Subcutaneous abdominal adipose tissue (tissue), 5 donors: ENCODE measurements at regions not wholly inside any gene's neighbourhood (a gene's known extent, or its start where the extent isn't known, plus 50 kb on each side); places are given as distances from the start of the nearest gene placed in this dataset.

ENCODE experiments used
- H3K27ac ChIP-seq: one replicate; pipeline ENCODE4 v1.7.0; 2013; ENCODE audit warnings: low read depth, mild to moderate bottlenecking, inconsistent platforms, low read length, moderate library complexity
- H3K27me3 ChIP-seq, 5 donors: one replicate each; pipeline ENCODE4 v1.7.0; 2013; ENCODE audit warnings: low read length in 5 of 5, inconsistent platforms in 1 of 5; ENCODE audit not compliant: control insufficient read depth in 5 of 5, insufficient read depth in 4 of 5
- H3K36me3 ChIP-seq, 5 donors: one replicate each; pipeline ENCODE4 v1.7.0; 2013; ENCODE audit warnings: low read length in 5 of 5; ENCODE audit not compliant: control insufficient read depth in 5 of 5, insufficient read depth in 5 of 5
- H3K4me1 ChIP-seq, 5 donors: one replicate each; pipeline ENCODE4 v1.7.0; 2013; ENCODE audit warnings: low read length in 5 of 5, mild to moderate bottlenecking in 3 of 5, moderate library complexity in 1 of 5; ENCODE audit not compliant: control insufficient read depth in 5 of 5, insufficient read depth in 5 of 5
- H3K4me3 ChIP-seq, 5 donors: one replicate each; pipeline ENCODE4 v1.7.0; 2013; ENCODE audit warnings: low read length in 5 of 5, low read depth in 1 of 5
- H3K9ac ChIP-seq, 5 donors: one replicate each; pipeline ENCODE4 v1.7.0; 2013; ENCODE audit warnings: low read length in 5 of 5, mild to moderate bottlenecking in 4 of 5, moderate library complexity in 3 of 5
- H3K9me3 ChIP-seq, 5 donors: one replicate each; pipeline ENCODE4 v1.7.0; 2013; ENCODE audit warnings: low read length in 5 of 5; ENCODE audit not compliant: control insufficient read depth in 5 of 5
- donor health status: healthy.
- donor health status: healthy.
- donor health status: healthy.
- donor health status: healthy.
- donor health status: healthy.

- no peaks in the 10 kb centered on the region for H3K36me3 ChIP-seq
- H3K27me3 ChIP-seq: no peaks in the 10 kb centered on the region
- H3K27ac ChIP-seq: no peak overlapping the region
- no peak overlapping the region for H3K9ac ChIP-seq
- peaks cover 0 to 19% (median 0%) of the 10 kb centered on the region in 5 donors for H3K9me3 ChIP-seq
- H3K4me1 ChIP-seq: no peaks in the 10 kb centered on the region
- no peak overlapping the region for H3K4me3 ChIP-seq
Measured at GRCh38 chr1:188359315-188359714, 1530.6 kb downstream of the PLA2G4A start.

- H3K9me3 ChIP-seq: peaks cover 0 to 3% (median 0%) of the 10 kb centered on the region in 5 donors
- H3K4me1 ChIP-seq: no peaks in the 10 kb centered on the region
- no peak overlapping the region for H3K9ac ChIP-seq
- H3K36me3 ChIP-seq: no peaks in the 10 kb centered on the region
- H3K27ac ChIP-seq: no peak overlapping the region
- H3K4me3 ChIP-seq: no peak overlapping the region
- H3K27me3 ChIP-seq: no peaks in the 10 kb centered on the region
Measured at GRCh38 chr1:188363943-188364342, 1535.2 kb downstream of the PLA2G4A start.

GRCh38 chr1:188364927-188365449, 1536.2 kb downstream of the PLA2G4A start:
- no peak overlapping the region for H3K27ac ChIP-seq
- H3K9ac ChIP-seq: no peak overlapping the region
- H3K36me3 ChIP-seq: no peaks in the 10 kb centered on the region
- H3K4me1 ChIP-seq: no peaks in the 10 kb centered on the region
- H3K4me3 ChIP-seq: no peak overlapping the region
- H3K27me3 ChIP-seq: no peaks in the 10 kb centered on the region
- no peaks in the 10 kb centered on the region for H3K9me3 ChIP-seq

- Histone ChIP-seq H3K27me3 (no peaks in the 10 kb centered on the region), H3K27ac (no peak overlapping the region), H3K36me3 (no peaks in the 10 kb centered on the region), H3K9ac (no peak overlapping the region), H3K4me3 (no peak overlapping the region), H3K9me3 (no peaks in the 10 kb centered on the region), H3K4me1 (no peaks in the 10 kb centered on the region)
Measured at GRCh38 chr1:188365874-188366273, 1537.1 kb downstream of the PLA2G4A start.

GRCh38 chr1:188367661-188368060, 1538.9 kb downstream of the PLA2G4A start:
- Histone ChIP-seq H3K36me3 (no peaks in the 10 kb centered on the region), H3K9me3 (no peaks in the 10 kb centered on the region), H3K27ac (no peak overlapping the region), H3K9ac (no peak overlapping the region), H3K4me1 (no peaks in the 10 kb centered on the region), H3K27me3 (no peaks in the 10 kb centered on the region), H3K4me3 (no peak overlapping the region)

- Histone ChIP-seq H3K27ac (no peak overlapping the region), H3K36me3 (no peaks in the 10 kb centered on the region), H3K9me3 (no peaks in the 10 kb centered on the region), H3K4me1 (no peaks in the 10 kb centered on the region), H3K9ac (no peak overlapping the region), H3K4me3 (no peak overlapping the region), H3K27me3 (no peaks in the 10 kb centered on the region)
Measured at GRCh38 chr1:188371295-188371806, 1542.6 kb downstream of the PLA2G4A start.

GRCh38 chr1:188372821-188373220, 1544.1 kb downstream of the PLA2G4A start:
- Histone ChIP-seq H3K4me1 (no peaks in the 10 kb centered on the region), H3K9me3 (no peaks in the 10 kb centered on the region), H3K9ac (no peak overlapping the region), H3K36me3 (no peaks in the 10 kb centered on the region), H3K27me3 (no peaks in the 10 kb centered on the region), H3K27ac (no peak overlapping the region), H3K4me3 (no peak overlapping the region)

GRCh38 chr1:188382851-188383250, 1554.1 kb downstream of the PLA2G4A start:
- Histone ChIP-seq H3K4me1 (no peaks in the 10 kb centered on the region), H3K9me3 (peaks cover 0 to 5% (median 0%) of the 10 kb centered on the region in 5 donors), H3K27ac (no peak overlapping the region), H3K4me3 (no peak overlapping the region), H3K27me3 (no peaks in the 10 kb centered on the region), H3K36me3 (no peaks in the 10 kb centered on the region), H3K9ac (no peak overlapping the region)

- H3K9me3 ChIP-seq: no peaks in the 10 kb centered on the region
- no peaks in the 10 kb centered on the region for H3K36me3 ChIP-seq
- no peak overlapping the region for H3K9ac ChIP-seq
- H3K4me1 ChIP-seq: no peaks in the 10 kb centered on the region
- no peaks in the 10 kb centered on the region for H3K27me3 ChIP-seq
- no peak overlapping the region for H3K27ac ChIP-seq
- H3K4me3 ChIP-seq: no peak overlapping the region
Measured at GRCh38 chr1:188386161-188386560, 1557.4 kb downstream of the PLA2G4A start.

GRCh38 chr1:188386666-188387065, 1557.9 kb downstream of the PLA2G4A start:
- H3K4me3 ChIP-seq: no peak overlapping the region
- H3K27ac ChIP-seq: no peak overlapping the region
- no peaks in the 10 kb centered on the region for H3K27me3 ChIP-seq
- H3K9ac ChIP-seq: no peak overlapping the region
- H3K9me3 ChIP-seq: no peaks in the 10 kb centered on the region
- no peaks in the 10 kb centered on the region for H3K4me1 ChIP-seq
- no peaks in the 10 kb centered on the region for H3K36me3 ChIP-seq
